Embryonic facial prominence (tissue), 1 donor: ENCODE measurements at regions not wholly inside any gene's neighbourhood (a gene's known extent, or its start where the extent isn't known, plus 50 kb on each side); places are given as distances from the start of the nearest gene placed in this dataset.
"Not testable (repeated sequence)": the region's sequence is repeated elsewhere in the genome, so short reads cannot be mapped to it uniquely, and the experiment has no call there.

Experiments used
- DNase-seq: peaks from one replicate; pipeline ENCODE4 v3.0.0-alpha.2; 2016; ENCODE audit errors: extremely low spot score

- no peak for DNase-seq
Observed at GRCh38 chr22:40094485-40094884, 83.2 kb upstream of the TNRC6B start.

DNA sequence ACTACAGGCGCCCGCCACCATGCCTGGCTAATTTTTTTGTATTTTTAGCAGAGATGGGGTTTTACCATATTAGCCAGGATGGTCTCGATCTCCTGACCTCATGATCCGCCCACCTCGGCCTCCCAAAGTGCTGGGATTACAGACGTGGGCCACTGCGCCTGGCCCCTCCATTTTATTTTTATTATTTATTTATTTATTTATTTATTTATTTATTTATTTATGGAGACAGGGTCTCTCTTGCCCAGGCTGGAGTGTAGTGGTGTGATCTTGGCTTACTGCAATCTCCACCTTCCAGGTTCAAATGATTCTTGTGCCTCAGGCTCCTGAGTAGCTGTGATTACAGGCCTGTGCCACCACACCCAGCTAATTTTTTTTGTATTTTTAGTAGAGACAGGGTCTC is 77.8 kb upstream of the TNRC6B start:
- not testable (repeated sequence) for DNase-seq

DNA sequence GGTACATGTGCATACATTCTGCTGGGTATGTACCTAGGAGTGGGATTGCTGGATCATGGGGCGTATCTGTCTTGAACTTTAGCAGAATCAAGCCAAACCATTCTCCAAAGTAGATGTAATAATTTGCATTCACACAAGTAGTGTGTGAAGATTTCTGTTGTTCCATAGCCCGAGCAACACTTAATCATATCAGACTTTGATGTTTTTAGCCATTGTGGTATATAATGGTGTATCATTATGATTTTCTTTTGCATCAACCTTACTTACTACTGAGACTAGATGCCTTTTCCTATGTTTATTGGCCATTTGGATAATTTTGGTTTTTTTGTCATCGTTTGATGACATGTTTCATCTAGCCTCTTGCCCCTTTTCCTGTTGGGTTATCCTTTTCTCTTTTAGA is 72.0 kb upstream of the TNRC6B start:
- DNase-seq, result no peak

DNA sequence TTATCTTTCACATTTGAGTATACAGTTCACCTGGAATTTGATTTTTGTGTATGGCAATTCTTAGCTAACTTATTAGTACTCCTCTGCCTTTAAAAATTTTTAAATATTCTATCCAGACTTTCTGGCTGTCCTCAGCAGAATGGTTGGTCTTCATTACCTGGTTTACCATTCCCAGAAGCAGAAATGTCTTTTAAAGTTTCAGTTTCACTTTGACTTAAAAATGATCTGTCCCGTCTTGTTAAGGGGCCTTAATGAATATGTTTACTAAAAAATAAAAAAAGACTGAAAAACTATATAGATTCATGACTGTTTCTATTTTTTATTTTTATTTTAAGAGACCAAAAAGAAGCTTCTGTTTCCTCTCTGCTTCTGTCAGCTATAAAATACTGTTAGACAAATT is 70.5 kb upstream of the TNRC6B start:
- no peak for DNase-seq

GRCh38 chr22:40107851-40108378 is 69.8 kb upstream of the TNRC6B start:
- no peak for DNase-seq

- DNase-seq, result no peak
Observed at GRCh38 chr22:40108396-40108795, 69.3 kb upstream of the TNRC6B start.

DNA sequence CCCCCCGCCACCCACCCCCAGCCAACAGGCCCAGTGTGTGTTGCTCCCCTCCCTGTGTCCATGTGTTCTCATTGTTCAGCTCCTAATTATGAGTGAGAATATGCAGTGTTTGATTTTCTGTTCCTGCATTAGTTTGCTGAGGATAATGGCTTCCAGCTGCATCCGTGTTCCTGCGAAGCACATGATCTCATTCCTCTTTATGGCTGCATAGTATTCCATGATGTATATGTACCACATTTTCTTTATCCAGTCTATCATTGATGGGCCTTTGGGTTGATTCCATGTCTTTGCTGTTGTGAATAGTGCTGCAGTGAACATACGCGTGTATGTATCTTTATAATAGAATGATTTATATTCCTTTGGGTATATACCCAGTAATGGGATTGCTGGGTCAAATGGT is 68.8 kb upstream of the TNRC6B start:
- DNase-seq, result not testable (repeated sequence)

DNA sequence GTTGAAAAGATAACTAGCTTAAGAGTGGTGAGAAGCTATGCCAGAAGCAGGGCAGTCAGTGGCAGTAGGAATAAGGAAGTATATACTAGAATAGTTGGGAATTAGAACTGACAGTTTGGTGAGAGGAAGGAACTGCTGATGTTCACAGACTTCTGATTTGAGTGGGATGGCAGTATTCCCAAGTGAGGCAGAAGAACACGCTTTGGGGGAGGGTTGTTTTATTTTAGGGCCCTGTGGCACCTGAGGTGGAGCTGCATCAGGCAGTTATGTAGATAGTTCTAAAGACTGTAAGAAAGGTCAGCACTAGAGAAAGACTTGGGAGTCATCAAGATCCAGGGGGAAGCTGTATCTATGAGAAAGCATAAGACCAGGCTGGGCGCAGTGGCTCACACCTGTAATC is 66.3 kb upstream of the TNRC6B start:
- DNase-seq, result no peak

DNA sequence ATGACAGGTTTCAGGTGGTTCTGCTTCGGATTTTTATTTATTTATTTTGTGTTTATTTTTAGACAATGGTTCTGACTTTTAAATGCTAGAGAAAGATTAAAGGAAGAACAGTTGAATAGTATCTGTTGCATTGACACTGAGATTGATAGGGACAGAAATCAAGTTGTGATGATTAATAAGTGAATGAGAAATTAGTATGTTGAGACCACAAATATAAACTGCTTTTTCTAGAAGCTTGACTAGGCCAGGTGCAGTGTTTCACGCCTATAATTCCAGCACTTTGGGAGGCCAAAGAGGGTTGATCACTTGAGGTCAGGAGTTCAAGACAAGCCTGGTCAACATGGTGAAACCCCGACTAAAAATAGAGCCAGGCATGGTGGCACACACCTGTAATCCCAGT is 65.1 kb upstream of the TNRC6B start:
- DNase-seq, result no peak

DNA sequence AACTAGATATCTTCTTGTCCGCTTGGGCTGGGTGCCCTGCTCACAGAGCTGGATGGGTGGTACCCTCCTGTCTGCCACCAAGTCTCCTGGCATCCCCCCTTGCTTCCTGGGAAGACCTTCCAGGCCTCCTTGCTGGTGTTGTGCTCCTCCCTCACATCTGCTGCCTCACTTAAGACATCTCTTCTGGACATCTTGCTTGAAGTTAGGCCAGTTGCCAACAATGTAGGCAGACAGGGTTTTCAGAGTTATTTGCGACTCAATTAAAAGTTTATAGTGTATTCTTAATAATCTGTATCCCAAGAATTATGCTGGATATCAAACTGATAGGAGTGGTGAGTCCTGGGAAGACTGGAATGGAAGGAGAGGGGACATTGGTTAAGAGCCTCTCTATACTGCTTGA is 64.0 kb upstream of the TNRC6B start:
- DNase-seq, result no peak

- no peak for DNase-seq
Observed at GRCh38 chr22:40114411-40114810, 63.3 kb upstream of the TNRC6B start.

DNA sequence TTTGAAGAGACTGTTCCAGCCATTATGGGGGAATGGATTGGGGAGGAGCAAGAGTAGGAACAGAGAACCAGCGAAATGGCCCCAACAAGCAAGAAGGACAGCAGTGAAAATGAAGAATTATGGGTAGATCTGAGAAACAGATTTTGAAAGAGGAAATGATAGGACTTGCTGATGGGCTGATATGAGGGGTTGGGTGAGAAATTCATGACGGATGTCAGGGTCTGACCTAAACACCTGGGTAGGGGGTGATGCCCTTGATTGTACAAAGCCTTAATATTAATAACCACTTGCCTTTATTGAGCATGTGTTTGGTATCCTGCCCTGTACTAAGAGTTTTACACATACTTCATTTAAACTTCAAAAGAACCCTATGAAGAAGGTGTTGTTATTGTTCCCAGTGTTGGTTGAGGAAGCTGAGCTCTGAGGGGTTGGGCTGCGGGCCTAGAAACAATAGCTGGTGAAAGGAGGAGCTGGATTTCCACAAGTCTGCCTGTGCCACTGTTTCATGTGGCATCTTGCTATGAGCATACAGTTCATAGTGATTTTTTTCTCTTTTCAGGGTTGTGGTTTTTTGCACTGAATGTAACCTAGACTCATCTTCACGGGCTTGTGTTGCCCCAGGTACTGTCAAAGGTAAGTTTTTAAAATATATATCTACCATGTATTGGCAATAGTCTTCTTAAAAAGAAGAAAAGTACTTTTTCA is 61.1 kb upstream of the TNRC6B start:
- DNase-seq, result no peak

GRCh38 chr22:40118979-40119378 is 58.7 kb upstream of the TNRC6B start:
- no peak for DNase-seq

DNA sequence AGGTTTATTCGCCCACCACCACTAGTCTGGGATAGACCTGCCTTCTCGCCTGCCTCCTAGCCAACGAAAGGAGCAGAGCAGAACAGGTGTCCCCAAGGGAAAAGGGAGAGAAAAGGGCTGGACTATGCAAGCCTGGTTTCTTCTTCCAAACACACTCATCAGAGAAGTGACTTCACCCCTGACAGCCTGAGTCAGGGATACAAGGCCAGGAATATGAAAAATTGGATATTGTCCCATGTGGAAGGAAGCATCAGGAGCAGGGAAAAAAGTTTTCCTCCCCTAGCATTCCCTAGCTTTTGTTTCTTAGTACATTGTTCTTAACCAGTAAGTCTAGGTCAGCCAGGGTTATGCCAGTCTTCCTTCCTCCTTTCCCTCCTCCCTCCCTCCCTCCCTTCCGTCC is 56.9 kb upstream of the TNRC6B start:
- no peak for DNase-seq

DNA sequence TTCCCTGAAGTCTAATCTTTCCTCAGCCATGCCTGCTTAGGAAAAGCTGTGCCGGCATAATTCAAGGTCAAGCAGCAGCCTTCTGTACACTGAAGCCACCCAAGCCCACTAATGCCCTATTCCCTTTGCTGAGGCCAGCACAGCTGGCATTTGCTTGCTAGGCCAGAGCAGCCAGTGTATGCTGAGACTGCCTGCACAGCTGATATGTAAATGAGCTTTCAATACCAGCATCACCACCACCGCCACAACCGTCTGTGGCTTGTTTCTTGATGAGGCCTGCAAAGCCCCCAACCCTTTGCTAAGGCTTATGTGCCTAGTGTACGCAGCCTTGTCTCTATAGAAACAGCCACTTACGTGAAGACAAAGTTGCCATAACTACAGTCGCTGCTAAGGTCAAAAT is 56.3 kb upstream of the TNRC6B start:
- peak; percentile 11 for DNase-seq

- DNase-seq, result no peak
Observed at GRCh38 chr22:40122792-40123191, 54.9 kb upstream of the TNRC6B start.

- DNase-seq, result no peak
Observed at GRCh38 chr22:40123387-40123786, 54.3 kb upstream of the TNRC6B start.
